Osteoblast (primary cell): ENCODE measurements at regions not wholly inside any gene's neighbourhood (a gene's known extent, or its start where the extent isn't known, plus 50 kb on each side); places are given as distances from the start of the nearest gene placed in this dataset.
"Not testable (repeated sequence)": the region's sequence is repeated elsewhere in the genome, so short reads cannot be mapped to it uniquely, and the experiment has no call there.

Experiments used
- DNase-seq: peaks from one replicate; pipeline ENCODE4 v3.0.0; 2011; ENCODE audit warnings: low spot score, mixed read lengths; ENCODE audit not compliant: insufficient read length; ENCODE audit errors: missing footprints
- H2AFZ ChIP-seq: 2 replicates; pipeline ENCODE4 v1.6.0; 2011; ENCODE audit warnings: mild to moderate bottlenecking, low read length
- H3K27ac ChIP-seq: 2 replicates; pipeline ENCODE4 v1.5.1; 2011; ENCODE audit warnings: mild to moderate bottlenecking, low read depth, low read length, moderate library complexity
- H3K27me3 ChIP-seq: 2 replicates; pipeline ENCODE4 v1.6.0; 2012; ENCODE audit warnings: mild to moderate bottlenecking, control low read depth, inconsistent platforms, low read length, moderate library complexity; ENCODE audit not compliant: insufficient read depth
- H3K36me3 ChIP-seq: 2 replicates; pipeline ENCODE4 v1.5.1; 2011; ENCODE audit warnings: mild to moderate bottlenecking, low read length, control low read depth, moderate library complexity; ENCODE audit not compliant: insufficient read depth
- H3K4me1 ChIP-seq: 2 replicates; pipeline ENCODE4 v1.5.1; 2011; ENCODE audit warnings: mild to moderate bottlenecking, low read length, control low read depth, moderate library complexity; ENCODE audit not compliant: insufficient read depth
- H3K4me2 ChIP-seq: 2 replicates; pipeline ENCODE4 v1.6.0; 2011; ENCODE audit warnings: mild to moderate bottlenecking, low read length; ENCODE audit not compliant: insufficient read depth
- H3K4me3 ChIP-seq: fragments of 200-600 bp; sonication (generic); 3 replicates; pipeline ENCODE4 v1.5.1; 2012; ENCODE audit warnings: mild to moderate bottlenecking, low read length, inconsistent platforms; ENCODE audit not compliant: insufficient read depth
- H3K79me2 ChIP-seq: 2 replicates; pipeline ENCODE4 v1.6.0; 2012; ENCODE audit warnings: mild to moderate bottlenecking, low read length, control low read depth, inconsistent platforms; ENCODE audit not compliant: insufficient read depth
- H3K9me3 ChIP-seq: 2 replicates; pipeline ENCODE4 v1.5.1; 2011; ENCODE audit warnings: low read depth, low read length, control low read depth
- H4K20me1 ChIP-seq: 2 replicates; pipeline ENCODE4 v1.6.0; 2012; ENCODE audit warnings: mild to moderate bottlenecking, low read length, control low read depth; ENCODE audit not compliant: insufficient read depth
- TF ChIP-seq, protein P1 (sequence below): IDR thresholded peaks from 2 replicates; pipeline ENCODE4 v1.5.1; 2011; ENCODE audit warnings: mild to moderate bottlenecking, low read depth, low read length, moderate library complexity; ENCODE audit errors: extremely low read depth

- TF ChIP-seq, protein P1, sequence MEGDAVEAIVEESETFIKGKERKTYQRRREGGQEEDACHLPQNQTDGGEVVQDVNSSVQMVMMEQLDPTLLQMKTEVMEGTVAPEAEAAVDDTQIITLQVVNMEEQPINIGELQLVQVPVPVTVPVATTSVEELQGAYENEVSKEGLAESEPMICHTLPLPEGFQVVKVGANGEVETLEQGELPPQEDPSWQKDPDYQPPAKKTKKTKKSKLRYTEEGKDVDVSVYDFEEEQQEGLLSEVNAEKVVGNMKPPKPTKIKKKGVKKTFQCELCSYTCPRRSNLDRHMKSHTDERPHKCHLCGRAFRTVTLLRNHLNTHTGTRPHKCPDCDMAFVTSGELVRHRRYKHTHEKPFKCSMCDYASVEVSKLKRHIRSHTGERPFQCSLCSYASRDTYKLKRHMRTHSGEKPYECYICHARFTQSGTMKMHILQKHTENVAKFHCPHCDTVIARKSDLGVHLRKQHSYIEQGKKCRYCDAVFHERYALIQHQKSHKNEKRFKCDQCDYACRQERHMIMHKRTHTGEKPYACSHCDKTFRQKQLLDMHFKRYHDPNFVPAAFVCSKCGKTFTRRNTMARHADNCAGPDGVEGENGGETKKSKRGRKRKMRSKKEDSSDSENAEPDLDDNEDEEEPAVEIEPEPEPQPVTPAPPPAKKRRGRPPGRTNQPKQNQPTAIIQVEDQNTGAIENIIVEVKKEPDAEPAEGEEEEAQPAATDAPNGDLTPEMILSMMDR: no peak
- no peaks in the 10 kb centered on the region for H3K9me3 ChIP-seq
- no peaks in the 10 kb centered on the region for H4K20me1 ChIP-seq
- H3K79me2 ChIP-seq: no peaks in the 10 kb centered on the region
- DNase-seq: no peak
- H3K27me3 ChIP-seq: no peaks in the 10 kb centered on the region
- no peak overlapping the region for H3K4me3 ChIP-seq
- peaks cover 28% of the 10 kb centered on the region for H3K4me1 ChIP-seq
- H2AFZ ChIP-seq: no peak overlapping the region
- peak overlapping the region; percentile 89 for H3K27ac ChIP-seq
- peak overlapping the region; percentile 78 for H3K4me2 ChIP-seq
- no peaks in the 10 kb centered on the region for H3K36me3 ChIP-seq
Measured at GRCh38 chr13:44669534-44669933, 93.4 kb upstream of the TSC22D1 start.

DNA sequence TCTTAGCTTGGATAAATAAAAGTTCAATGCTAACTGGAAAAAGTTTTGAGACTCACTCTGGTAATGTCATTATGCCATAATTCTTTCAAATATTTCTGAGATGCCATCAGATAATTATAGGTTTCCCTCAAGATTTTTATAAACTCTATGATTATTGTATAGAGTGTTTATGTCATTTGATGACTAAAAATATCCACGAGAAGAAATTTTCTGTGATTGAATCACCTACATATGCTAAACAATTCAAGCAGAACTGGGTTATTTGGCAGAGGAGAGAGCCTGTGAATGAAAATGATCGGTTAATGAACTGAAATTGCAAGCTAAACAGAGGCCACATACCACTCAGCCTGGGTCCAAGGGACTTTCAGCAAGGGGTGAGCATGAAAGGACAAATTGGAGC is 92.6 kb upstream of the TSC22D1 start:
- Histone ChIP-seq H3K36me3 (no peaks in the 10 kb centered on the region), H2AFZ (peak overlapping the region; percentile 52), H4K20me1 (no peaks in the 10 kb centered on the region), H3K4me1 (peaks cover 28% of the 10 kb centered on the region), H3K4me3 (peak overlapping the region; percentile 58), H3K9me3 (no peaks in the 10 kb centered on the region), H3K4me2 (peak overlapping the region; percentile 78), H3K79me2 (no peaks in the 10 kb centered on the region), H3K27ac (peak overlapping the region; percentile 89), H3K27me3 (no peaks in the 10 kb centered on the region)
- TF ChIP-seq, protein P1: no peak
- no peak for DNase-seq

DNA sequence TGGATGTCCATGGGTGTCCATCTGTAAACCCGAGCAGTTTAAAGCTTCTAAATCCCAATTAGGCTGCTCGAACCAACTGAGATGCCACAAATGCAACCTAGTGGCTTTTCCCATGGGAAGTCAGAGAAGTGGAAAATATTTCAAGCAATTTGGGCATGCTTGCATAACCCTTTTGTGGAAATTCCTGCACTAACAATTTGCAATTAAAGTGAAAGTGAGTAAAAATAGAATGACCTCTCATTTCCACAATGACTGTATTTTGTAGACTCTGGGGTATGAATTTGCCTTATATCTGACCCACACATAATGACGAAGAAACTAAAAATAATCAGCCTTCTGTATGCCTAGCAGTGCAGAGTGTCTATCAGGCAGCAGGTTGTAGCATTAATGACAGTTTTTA is 91.8 kb upstream of the TSC22D1 start:
- H3K4me2 ChIP-seq: peak overlapping the region; percentile 78
- TF ChIP-seq, protein P1: no peak
- DNase-seq: peak; percentile 53
- no peaks in the 10 kb centered on the region for H3K27me3 ChIP-seq
- H3K36me3 ChIP-seq: no peaks in the 10 kb centered on the region
- no peak overlapping the region for H2AFZ ChIP-seq
- H4K20me1 ChIP-seq: no peaks in the 10 kb centered on the region
- peaks cover 28% of the 10 kb centered on the region for H3K4me1 ChIP-seq
- no peaks in the 10 kb centered on the region for H3K79me2 ChIP-seq
- no peaks in the 10 kb centered on the region for H3K9me3 ChIP-seq
- H3K4me3 ChIP-seq: peak overlapping the region; percentile 58
- H3K27ac ChIP-seq: peak overlapping the region; percentile 89

DNA sequence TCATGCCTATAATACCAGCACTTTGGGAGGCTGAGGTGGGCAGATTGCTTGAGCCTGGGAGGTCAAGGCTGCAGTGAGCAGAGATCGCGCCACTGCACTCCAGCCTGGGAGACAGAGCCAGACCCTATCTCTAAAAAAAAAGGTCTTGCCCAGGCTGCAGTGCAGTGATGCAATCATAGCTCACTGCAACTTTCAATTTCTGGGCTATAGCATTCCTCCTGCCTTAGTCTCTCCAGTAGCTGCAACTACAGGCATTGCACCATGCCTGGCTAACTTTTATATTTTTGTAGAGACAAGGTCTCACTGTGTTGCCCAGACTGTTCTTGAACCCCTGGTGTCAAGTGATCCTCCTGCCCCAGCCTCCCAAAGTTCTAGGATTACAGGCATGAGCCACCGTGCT is 90.4 kb upstream of the TSC22D1 start:
- Histone ChIP-seq H3K27ac (peak overlapping the region; percentile 89), H3K4me1 (peaks cover 28% of the 10 kb centered on the region), H3K4me2 (peak overlapping the region; percentile 3)
- not testable (repeated sequence) for H4K20me1 ChIP-seq, H3K9me3 ChIP-seq, H3K4me3 ChIP-seq, H2AFZ ChIP-seq, H3K27me3 ChIP-seq, H3K79me2 ChIP-seq, H3K36me3 ChIP-seq
- DNase-seq: peak; percentile 22
